HUES6 (cell line): ENCODE measurements at regions not wholly inside any gene's neighbourhood (a gene's known extent, or its start where the extent isn't known, plus 50 kb on each side); places are given as distances from the start of the nearest gene placed in this dataset.

Experiments
- H3K27ac ChIP-seq: 2 replicates; pipeline ENCODE4 v1.7.0; 2013; ENCODE audit warnings: low read depth, mild to moderate bottlenecking, low read length, inconsistent platforms
- H3K27me3 ChIP-seq: 2 replicates; pipeline ENCODE4 v1.6.1; 2013; ENCODE audit warnings: low read length; ENCODE audit not compliant: control insufficient read depth, insufficient read depth
- H3K36me3 ChIP-seq: 2 replicates; pipeline ENCODE4 v1.6.1; 2013; ENCODE audit warnings: low read length; ENCODE audit not compliant: control insufficient read depth, insufficient read depth
- H3K4me1 ChIP-seq: 2 replicates; pipeline ENCODE4 v1.6.1; 2013; ENCODE audit warnings: low read length; ENCODE audit not compliant: control insufficient read depth, insufficient read depth
- H3K4me3 ChIP-seq: 2 replicates; pipeline ENCODE4 v1.5.1; 2013; ENCODE audit warnings: low read depth, low read length
- H3K9ac ChIP-seq: one replicate; pipeline ENCODE4 v1.6.1; 2013; ENCODE audit warnings: mild to moderate bottlenecking, low read length
- H3K9me3 ChIP-seq: 2 replicates; pipeline ENCODE4 v1.6.1; 2013; ENCODE audit warnings: low read depth, low read length; ENCODE audit not compliant: control insufficient read depth, insufficient read depth

GRCh38 chr14:98240376-98240775, 1031.6 kb downstream of the BCL11B start:
- no peaks in the 10 kb centered on the region for H3K36me3 ChIP-seq
- no peak overlapping the region for H3K9ac ChIP-seq
- no peak overlapping the region for H3K27ac ChIP-seq
- no peak overlapping the region for H3K4me3 ChIP-seq
- no peaks in the 10 kb centered on the region for H3K27me3 ChIP-seq
- H3K4me1 ChIP-seq, result no peaks in the 10 kb centered on the region
- H3K9me3 ChIP-seq, result peaks cover 13% of the 10 kb centered on the region; the same call in 1 of the 2 replicates

GRCh38 chr14:98242903-98243302, 1029.1 kb downstream of the BCL11B start:
- Histone ChIP-seq H3K4me1 (no peaks in the 10 kb centered on the region), H3K27ac (no peak overlapping the region), H3K9ac (no peak overlapping the region), H3K36me3 (no peaks in the 10 kb centered on the region), H3K27me3 (no peaks in the 10 kb centered on the region), H3K9me3 (peaks cover 4% of the 10 kb centered on the region; the same call in 1 of the 2 replicates), H3K4me3 (no peak overlapping the region)

- H3K4me1 ChIP-seq, result no peaks in the 10 kb centered on the region
- H3K27ac ChIP-seq, result no peak overlapping the region
- no peaks in the 10 kb centered on the region for H3K9me3 ChIP-seq
- H3K36me3 ChIP-seq, result no peaks in the 10 kb centered on the region
- H3K9ac ChIP-seq, result no peak overlapping the region
- H3K27me3 ChIP-seq, result no peaks in the 10 kb centered on the region
- no peak overlapping the region for H3K4me3 ChIP-seq
These were observed 1028.7 kb downstream of the BCL11B start for GRCh38 chr14:98243332-98243731.

- H3K4me3 ChIP-seq, result no peak overlapping the region
These were observed 1027.6 kb downstream of the BCL11B start for GRCh38 chr14:98244162-98244948.

DNA sequence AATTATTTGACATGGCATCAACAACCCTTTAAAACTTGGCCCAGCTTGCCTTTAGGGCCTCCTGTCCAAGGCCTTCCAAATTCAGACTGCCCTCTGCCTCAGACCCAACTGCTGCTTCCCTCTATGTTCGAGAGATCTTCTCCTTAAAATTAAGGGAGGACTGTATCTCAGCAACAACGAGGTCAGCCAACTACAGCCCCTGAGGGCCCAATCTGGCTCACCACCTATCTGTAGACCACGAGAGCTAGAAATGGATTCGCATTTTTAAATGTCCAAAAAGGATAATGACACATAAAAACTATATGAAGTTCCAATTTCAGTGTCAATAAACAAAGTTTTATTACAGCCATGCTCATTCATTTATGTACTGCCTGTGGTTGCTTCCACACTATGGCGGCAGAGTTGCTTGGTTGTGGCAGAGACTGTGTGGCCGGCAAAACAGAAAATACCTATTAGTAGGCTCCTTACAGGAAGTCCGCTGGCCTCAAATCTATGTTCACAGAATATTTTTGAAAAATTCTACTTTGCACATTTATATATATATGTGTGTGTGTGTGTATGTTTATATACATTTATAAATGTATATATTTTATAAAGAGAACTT, 1026.9 kb downstream of the BCL11B start:
- Histone ChIP-seq H3K4me1 (no peaks in the 10 kb centered on the region), H3K9ac (no peak overlapping the region), H3K27me3 (no peaks in the 10 kb centered on the region), H3K36me3 (no peaks in the 10 kb centered on the region), H3K4me3 (no peak overlapping the region), H3K27ac (no peak overlapping the region), H3K9me3 (no peaks in the 10 kb centered on the region)

More at GRCh38 chr14:98244162-98244948, 1027.6 kb downstream of the BCL11B start:
- H3K27ac ChIP-seq, result no peak overlapping the region
- no peaks in the 10 kb centered on the region for H3K4me1 ChIP-seq
- no peak overlapping the region for H3K9ac ChIP-seq
- no peaks in the 10 kb centered on the region for H3K27me3 ChIP-seq
- H3K36me3 ChIP-seq, result no peaks in the 10 kb centered on the region
- H3K9me3 ChIP-seq, result no peaks in the 10 kb centered on the region

DNA sequence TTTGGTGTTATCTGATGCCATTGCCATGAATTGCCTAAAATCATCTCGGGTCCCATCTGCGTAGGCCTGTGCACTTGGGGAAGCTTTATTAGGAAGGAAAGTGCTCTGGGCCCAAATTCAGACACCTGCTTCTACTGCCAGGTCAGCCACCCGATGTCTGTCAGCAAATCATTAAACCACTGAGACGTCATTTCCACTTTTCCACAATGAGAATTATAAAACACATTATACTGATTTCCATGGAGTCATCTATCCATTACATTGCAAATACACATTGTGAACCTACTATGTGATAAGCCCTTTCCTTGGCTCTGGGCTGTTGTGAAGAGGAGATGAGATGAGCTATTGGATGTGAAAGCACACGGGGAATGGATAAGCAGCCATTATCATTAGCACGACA, 1022.9 kb downstream of the BCL11B start:
- Histone ChIP-seq H3K4me1 (no peaks in the 10 kb centered on the region), H3K4me3 (no peak overlapping the region), H3K27me3 (no peaks in the 10 kb centered on the region), H3K9me3 (no peaks in the 10 kb centered on the region), H3K27ac (no peak overlapping the region), H3K9ac (no peak overlapping the region), H3K36me3 (no peaks in the 10 kb centered on the region)

- H3K9ac ChIP-seq, result no peak overlapping the region
- no peaks in the 10 kb centered on the region for H3K4me1 ChIP-seq
- no peaks in the 10 kb centered on the region for H3K36me3 ChIP-seq
- no peak overlapping the region for H3K4me3 ChIP-seq
- H3K9me3 ChIP-seq, result no peaks in the 10 kb centered on the region
- H3K27ac ChIP-seq, result no peak overlapping the region
- no peaks in the 10 kb centered on the region for H3K27me3 ChIP-seq
These were observed 1022.5 kb downstream of the BCL11B start for GRCh38 chr14:98249476-98249875.

DNA sequence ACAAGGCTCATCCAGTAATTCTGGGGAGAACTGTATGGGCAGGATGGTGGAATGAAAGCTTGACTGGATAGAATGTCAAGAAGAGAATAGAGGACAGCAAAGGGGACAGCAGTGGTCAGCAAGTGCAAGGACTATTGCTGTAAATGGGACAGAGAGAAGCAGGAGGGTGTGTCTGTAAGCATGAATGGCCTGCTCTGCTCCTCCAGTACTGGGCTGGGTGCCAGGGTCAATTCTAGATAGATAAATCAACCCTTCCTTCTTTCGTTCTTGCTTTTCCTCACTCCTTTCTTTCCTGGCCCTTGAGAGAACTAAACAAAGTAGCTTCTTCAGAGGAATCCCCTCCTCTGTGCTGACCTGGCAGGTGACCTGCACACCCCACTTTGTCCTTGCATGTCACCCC, 1019.2 kb downstream of the BCL11B start:
- Histone ChIP-seq H3K4me1 (no peaks in the 10 kb centered on the region), H3K27ac (no peak overlapping the region), H3K9me3 (no peaks in the 10 kb centered on the region), H3K4me3 (no peak overlapping the region), H3K27me3 (no peaks in the 10 kb centered on the region), H3K36me3 (no peaks in the 10 kb centered on the region), H3K9ac (no peak overlapping the region)

- no peak overlapping the region for H3K9ac ChIP-seq
- no peaks in the 10 kb centered on the region for H3K36me3 ChIP-seq
- no peak overlapping the region for H3K27ac ChIP-seq
- H3K9me3 ChIP-seq, result no peaks in the 10 kb centered on the region
- H3K27me3 ChIP-seq, result no peaks in the 10 kb centered on the region
- no peaks in the 10 kb centered on the region for H3K4me1 ChIP-seq
- H3K4me3 ChIP-seq, result no peak overlapping the region
These were observed 1012.1 kb downstream of the BCL11B start for GRCh38 chr14:98259881-98260280.

DNA sequence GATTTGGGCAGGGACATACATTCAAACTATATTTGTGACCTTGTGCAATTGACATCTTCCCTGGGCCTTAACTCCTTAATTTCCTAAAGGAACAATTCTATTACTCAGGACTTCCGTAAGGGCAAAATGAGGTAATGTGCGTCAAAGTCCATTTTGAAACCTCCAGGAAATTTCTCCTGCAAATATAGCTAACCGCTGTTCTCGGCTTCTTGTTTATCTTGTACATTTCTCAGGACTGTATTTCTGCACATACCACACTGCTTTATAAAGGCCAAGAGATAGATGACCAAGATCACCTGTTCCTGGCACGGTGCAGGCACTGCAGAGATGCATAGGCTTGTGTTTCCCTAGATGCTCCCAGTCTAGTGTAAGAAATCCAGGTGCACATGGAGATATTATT, 1009.4 kb downstream of the BCL11B start:
- H3K9ac ChIP-seq, result no peak overlapping the region
- H3K27me3 ChIP-seq, result no peaks in the 10 kb centered on the region
- no peaks in the 10 kb centered on the region for H3K4me1 ChIP-seq
- no peak overlapping the region for H3K4me3 ChIP-seq
- no peaks in the 10 kb centered on the region for H3K9me3 ChIP-seq
- H3K36me3 ChIP-seq, result no peaks in the 10 kb centered on the region
- no peak overlapping the region for H3K27ac ChIP-seq

DNA sequence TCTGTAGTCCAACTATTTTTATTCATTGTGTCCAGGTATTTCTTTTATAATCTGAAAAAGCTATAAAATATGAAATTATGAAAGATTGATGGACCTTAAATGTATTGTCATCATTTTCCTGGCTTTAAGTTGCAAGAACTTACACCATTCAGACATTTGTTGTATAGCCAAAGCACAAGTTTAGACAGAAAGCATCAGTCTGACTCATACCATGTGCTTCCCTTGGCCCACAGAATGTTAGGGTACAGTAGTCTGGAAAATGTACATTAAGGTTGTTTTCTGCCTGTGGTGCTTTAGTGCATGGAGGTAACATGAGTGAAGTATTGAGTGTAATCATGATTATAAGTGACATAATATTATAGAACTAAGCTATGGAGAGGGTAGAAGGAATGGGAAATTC, 1002.5 kb downstream of the BCL11B start:
- Histone ChIP-seq H3K27me3 (no peaks in the 10 kb centered on the region), H3K4me1 (no peaks in the 10 kb centered on the region), H3K27ac (no peak overlapping the region), H3K9me3 (no peaks in the 10 kb centered on the region), H3K4me3 (no peak overlapping the region), H3K36me3 (no peaks in the 10 kb centered on the region), H3K9ac (no peak overlapping the region)
